ENCODE measurements at regions not wholly inside any gene's neighbourhood (a gene's known extent, or its start where the extent isn't known, plus 50 kb on each side); places are given as distances from the start of the nearest gene placed in this dataset.
"Not testable (repeated sequence)": the region's sequence is repeated elsewhere in the genome, so short reads cannot be mapped to it uniquely, and the experiment has no call there.

DNA sequence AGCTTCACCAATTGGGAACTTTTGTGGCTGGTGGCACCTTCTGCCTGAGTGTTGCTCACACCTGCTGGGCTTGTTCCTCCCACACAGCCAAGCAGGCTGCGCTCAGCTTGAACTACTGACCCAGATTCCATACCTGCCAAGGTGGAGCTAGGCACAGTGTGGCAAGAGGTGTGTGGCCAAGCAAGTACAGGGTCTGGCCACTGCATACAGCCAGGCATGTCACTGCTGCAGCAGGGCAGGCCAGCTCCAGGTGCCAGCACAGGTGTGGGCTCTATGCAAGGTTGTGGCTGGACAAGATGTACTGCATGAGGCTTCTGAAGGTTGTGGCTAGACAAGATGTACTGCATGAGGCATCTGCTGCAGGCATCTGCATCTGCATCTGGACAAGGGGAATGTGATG lies 1254.8 kb downstream of the AMY1C start:
- FAIRE-seq = no peak

DNA sequence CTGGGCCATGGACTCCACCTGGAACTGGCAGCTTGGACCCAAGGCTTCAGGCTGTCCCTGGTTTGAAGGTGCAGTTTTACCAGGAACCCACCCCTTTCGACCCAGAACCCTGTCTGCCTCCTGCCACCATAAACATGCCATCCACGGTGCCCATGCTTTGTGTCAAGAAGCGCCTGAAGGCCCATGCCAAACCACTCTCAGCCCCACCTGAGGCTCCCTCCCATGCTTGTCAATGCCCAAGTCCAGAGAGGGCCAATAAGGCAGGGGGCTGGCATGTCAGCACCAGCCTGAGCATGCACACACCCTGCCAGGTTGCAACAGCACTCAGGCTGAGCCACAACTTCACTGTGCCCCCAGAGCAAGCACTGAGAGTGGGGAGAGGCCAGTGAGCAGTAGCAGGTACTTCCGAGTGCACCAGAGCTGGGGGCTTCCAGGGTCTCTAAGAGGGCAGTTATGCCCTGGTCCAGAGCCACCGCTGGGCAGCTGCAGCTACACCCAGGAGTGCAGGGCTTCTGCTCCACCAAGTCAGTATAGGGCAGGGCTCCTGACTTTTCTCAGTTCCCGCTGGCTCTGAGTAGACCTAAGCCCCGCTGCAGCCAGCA lies 1256.0 kb downstream of the AMY1C start:
- FAIRE-seq = no peak

DNA sequence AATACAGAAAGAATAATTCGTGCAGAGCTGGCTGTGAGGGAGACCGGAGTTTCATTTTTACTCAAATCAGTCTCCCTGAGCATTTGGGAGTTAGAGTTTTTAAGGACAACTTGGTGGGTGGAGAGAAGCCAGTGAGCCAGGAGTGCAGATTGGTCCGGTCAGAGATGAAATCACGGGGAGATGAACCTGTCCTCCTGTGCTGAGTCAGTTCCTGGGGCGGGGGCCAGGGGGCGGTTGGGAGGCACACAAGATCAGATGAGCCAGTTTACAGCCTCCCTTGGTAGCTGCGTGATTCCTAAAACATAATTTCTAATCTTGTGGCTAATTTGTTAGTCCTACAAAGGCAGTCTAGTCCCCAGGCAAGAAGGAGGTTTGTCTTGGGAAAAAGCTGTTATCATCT lies 1267.9 kb downstream of the AMY1C start:
- no peak for FAIRE-seq

DNA sequence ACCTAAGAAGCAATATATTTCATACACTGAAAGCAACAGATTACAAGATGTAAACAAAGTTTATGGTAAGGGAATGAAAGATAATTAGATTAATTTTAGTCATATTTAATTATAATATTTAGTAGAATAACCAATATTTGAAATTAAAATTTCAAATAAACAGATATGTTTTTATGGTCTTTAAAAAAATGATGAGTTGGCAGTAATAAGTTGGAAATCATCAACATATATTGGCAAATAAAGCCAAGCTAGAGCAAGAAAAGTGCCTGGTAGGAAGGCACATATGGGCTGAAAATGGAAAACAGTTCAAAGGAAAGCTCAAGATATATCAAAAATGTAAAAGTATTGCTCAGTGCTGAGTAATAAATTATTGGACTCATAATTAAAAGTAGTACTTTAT lies 1274.0 kb downstream of the AMY1C start:
- FAIRE-seq = no peak

DNA sequence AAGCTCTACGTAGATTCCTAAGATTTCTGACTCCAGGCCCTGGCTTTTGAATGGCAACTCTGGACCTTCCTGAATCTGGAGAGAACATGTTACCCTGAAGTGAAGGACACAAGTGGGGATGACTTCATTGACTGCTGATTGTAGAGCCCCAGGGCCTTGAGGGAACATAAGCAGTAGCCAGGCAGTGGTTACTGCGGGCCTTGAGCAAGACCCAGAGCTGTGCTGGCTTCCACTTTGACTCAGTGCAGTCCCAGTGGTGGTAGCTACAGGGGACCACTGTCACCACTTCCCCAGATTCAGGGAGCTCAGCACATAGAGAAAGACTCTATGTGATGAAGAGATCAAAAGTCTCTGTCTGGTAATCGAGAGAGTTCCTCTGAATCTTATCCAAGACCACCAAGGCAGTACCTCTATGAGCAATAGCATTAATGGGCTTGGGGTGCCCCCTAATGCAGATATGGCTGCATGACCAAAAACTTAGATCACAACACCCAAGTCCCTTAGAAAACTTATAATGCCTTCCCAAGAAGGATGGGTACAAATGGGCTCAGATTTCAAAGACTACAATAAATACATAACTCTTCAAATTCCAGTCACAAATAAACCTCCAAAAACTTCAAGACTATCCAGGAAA lies 1278.3 kb downstream of the AMY1C start:
- FAIRE-seq = no peak

DNA sequence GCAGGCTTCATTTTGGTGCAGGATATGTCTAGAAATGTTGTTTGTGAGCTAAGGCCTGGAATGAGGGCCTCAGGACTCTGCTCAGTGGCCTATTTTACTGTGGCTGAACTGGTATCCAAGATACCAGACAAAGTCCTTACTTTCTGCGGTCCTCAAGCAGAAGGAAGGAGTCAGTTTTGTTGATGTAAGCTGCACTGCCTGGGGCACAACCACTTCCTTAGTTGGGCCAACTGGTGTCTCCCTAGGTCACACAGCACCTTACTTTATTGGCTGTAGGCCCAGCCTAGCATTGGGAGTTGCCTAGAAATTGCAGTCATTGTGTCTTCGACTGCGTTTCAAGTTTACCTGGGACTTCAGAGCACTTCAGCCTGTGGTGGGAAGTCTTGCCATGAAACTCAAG lies 1322.7 kb downstream of the AMY1C start:
- FAIRE-seq = no peak

DNA sequence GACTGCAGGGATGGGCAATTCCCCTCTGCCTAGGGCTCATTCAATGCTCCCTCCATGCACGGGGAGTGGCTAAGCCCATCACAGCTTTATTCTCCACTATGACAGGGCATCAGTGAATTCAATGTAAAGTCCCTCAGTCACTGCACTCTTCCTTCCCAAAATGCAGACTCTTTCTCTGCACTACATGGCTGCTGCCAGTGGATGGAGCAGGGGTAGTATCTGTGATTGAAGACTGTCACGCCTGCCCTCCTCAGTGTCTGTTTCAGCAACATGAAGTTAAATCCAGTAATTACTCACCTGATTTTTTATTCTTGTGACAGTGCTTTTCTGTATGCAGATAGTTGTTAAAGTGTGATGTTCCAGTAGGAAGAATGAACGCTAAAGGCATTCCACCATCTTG lies 1323.2 kb downstream of the AMY1C start:
- no peak for FAIRE-seq

DNA sequence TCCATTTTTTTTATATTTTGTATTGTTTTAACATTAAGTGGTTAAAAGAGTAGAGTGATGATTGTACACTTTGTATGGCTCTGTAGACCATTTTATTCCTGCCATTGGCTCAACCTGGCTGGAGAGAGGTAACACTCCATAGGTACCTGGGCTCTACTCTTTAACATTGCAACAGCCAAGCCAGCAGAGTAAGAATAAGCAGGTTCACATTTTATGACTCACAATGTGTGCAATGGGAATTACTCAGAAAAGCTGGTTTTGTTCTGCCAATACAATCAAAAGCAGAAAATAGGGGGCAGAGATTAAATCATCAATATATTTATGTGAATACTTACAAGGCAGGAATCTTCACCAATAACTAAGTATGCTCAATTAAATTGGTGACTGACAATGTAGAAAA lies 1324.0 kb downstream of the AMY1C start:
- FAIRE-seq = no peak

DNA sequence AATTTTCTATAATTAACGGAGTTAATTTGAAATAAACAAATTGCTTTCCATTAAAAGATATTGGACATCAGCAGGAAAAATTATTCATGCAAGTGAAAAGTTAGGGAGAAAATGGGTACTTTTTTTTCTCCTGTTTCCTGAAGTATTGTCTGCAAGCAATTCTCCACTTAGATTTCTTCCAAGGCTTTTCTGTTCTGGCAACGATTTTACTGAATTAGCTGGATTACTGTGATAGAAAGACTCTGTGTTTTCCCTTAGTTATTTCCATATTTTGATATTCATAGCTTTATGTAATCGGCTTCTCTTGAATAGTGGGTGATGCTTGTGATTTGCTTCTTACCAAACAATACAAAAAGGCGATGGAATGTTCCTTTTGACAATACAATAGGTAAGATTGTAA lies 1333.9 kb downstream of the AMY1C start:
- FAIRE-seq = no peak

DNA sequence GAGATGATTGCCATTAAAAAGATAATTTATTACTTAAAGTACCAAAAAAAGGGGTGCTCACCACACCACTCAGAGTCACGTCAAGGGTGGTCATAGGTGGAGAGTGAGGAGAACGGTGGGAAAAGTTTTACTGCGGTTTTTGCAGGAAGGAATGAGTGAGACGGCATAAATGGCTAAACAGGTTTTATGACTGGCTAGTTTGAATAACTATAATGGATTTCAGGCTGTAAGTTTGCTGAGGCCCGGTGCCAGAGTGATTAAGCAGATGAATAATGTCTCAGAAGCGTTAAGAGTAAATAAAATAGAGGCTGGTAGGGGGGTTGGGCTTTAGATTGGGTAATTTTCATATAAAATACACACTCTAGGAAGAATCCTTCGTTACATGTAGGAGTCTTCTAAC lies 1337.8 kb downstream of the AMY1C start:
- FAIRE-seq = no peak

DNA sequence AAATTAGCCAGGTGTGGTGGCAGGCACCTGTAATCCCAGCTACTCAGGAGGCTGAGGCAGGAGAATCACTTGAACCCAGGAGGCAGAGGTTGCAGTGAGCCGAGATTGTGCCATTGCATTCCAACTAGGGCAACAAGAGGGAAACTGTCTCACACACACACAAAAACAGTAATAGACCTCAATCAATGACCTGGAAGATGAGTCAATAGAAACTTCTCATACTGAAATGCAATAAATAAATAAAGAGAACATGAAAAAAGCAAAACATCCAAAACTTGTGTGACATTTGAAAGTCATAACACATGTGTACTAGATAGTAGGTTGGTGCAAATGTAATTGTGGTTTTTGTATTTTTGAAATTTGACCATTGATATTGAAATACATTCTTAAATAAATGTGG lies 1338.5 kb downstream of the AMY1C start:
- no peak for FAIRE-seq

DNA sequence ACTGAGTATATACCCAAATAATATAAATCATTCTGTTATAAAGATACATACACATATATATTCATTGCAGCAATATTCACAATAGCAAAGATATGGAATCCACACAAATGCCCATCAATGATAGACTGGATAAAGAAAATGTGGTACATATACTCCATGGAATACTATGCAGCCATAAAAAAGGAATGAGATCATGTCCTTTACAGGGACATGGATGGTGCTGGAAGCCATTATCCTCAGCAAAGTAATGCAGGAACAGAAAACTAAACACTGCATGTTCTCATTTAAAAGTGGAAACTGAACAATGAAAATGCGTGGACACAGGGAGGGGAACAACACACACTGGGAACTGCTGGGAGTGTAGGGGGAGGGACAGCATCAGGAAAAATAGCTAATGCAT lies 1344.2 kb downstream of the AMY1C start:
- FAIRE-seq = not testable (repeated sequence)

DNA sequence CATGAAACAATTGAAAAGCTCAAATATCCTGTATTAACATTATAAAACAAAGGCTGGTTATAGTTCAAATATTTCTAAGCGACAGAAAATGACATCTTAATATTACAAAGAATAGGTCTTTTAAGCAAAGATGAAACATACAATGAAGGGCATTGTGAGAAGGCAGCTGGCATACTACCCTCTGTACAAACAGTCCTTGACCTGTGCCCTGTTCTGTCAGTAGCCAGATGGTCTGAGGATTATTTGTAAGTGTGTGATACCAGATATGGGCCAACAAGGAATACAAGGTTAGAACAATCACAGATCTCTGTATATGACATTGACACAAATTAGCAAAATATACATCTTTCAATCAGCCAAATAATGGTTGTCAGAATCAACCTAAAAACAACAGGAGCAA lies 1350.4 kb downstream of the AMY1C start:
- no peak for FAIRE-seq

DNA sequence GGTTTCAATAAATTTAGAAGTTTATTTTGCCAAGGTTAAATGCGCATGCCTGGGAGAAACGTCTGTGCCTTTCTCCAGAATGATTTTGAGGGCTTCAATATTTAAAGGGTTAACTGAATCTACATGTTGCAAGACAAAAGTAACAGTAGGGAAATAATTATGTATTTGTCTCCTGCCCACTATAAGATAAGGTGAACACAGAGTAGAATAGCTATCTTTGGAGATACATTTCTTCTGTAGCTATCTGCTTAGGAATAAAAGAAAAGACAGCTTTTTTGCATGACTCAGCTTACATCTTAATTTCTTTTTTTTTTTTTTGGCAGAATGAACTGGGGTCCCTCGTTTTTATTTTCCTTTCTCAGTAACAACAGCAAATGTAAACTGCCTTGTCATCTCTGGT lies 1351.6 kb downstream of the AMY1C start:
- no peak for FAIRE-seq

DNA sequence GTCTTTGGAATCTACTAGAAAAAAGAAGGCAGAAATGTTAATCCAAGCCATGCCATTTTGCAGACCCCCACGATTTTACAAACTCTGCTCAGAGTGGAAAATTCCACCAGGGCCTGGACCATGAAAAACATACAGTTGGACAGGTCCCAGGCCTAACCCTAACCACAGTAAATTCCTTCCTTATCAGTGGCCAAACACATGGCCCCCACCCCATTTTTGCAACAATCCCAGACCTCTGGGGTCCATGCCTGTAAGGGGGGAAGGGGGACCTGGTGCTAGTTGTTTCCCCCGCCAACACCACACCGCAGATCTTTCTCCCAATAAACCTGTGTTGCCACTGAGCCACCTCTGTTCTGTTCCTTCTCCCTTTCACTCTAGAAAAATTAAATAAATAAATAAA lies 1352.7 kb downstream of the AMY1C start:
- FAIRE-seq = no peak

DNA sequence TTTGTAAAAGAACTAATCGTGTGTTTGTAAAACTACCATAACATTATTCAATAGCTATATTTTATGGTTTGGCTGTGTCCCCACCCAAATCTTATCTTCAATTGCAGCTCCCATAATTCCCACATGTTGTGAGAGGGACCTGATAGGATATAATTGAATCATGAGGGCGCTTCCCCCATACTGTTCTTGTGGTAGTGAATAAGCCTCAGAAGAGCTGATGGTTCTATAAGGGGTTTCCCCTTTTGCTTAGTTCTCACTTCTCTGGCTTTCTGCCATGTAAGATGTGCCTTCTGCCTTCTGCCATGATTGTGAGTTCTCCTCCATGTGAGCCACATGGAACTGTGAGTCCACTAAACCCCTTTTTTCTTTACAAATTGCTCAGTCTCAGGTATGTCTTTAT lies 1372.3 kb downstream of the AMY1C start:
- FAIRE-seq = no peak

DNA sequence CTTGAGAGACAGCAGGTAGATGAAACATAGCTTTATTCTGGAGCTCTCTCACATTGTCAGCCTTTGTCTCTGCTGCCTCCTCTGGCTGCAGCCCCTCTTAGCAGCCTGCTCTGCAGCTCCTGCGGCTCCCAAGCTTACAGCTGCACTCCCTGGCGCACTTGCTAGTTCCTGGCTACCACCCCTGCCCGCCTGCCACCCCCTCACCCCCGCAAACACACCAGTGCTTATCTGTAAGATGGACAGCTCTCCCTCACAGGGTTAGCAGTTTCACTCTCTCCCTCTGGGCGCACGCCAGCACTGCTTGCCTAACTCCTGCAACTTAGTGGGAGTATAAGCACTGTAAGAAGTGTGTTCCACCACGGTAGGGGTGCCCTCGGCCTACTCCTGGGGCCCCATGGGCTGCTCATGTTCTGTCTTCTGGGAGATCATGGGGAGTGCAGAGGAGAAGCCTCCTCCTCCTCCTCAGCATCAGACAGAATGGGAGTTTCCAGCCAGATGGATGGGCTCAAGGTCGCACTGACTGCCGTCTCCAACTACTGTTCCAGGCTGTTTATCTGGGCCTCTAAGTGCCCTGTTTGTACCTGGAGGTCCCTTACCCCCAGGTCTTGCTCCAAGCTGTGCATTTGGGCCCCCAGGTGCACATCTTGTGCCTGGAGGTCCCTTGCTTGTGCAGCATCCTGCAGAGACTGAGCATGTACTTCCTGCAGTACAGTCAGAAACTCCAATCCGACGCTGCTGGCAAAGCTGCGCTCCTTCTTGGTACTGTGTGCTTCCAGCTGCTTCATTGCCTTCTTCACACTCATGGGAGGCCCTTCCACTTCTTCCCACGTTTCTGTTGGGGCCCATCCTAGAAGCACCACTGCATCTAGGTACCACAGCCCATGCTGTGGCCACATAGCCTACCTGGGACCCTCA lies 1388.1 kb downstream of the AMY1C start:
- FAIRE-seq = no peak

DNA sequence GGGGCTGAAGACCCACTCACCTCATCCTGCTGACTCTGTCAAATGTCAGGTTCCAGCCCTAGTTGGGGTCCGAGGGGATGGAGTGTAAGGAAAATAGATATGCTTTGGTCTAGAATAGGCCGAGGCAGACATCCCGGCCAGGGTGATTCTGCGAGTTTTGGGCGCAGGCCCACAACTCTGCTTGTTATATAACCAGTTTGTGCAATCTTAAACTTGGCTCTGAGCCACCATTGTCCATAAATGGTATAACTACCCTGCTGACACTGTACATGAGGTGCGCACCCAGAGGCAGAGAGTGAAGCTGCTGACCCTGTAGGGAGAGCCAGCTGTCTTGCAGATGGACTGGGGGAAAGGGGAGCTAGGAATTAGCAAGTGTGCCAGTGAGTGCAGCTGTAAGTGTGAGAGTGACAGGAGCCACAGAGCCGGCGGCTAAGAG lies 1388.8 kb downstream of the AMY1C start:
- FAIRE-seq = no peak

DNA sequence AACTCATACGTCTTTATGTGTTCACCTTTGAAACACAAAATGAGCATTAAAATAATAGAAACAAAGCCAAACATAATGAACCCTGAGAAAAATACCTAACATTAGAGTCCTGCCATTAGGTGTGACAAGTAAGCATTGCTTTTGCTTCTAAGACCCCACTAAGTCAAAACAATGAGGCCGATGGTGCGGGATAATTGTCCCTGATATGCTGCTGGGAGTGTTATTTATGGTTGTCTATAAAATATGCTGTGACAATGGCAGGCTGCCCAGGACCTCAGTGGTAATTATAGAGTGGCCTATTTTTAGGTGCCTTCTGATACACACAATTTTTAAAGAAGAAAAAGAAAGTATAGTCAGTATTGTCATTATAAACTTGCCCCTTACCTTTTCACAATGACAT lies 1423.1 kb downstream of the AMY1C start:
- no peak for FAIRE-seq

DNA sequence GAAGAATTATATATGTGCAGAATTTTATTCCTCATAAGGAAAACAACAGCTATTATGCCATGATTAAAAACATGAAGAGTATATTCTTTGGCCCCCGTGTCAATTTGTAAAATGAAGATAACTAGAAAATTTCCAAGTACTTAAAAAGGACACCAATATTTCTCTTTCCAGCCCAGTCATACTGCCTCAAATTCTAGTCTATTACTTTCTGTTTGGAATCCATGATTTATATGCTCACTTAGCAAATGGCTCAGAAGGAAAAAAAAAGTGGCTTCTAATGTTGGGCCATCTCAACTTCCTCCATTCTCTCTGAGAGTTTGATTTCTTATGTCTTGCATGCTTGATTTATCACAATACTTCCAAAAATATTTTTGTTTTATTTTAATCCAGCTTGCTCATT lies 1431.1 kb downstream of the AMY1C start:
- FAIRE-seq = no peak

DNA sequence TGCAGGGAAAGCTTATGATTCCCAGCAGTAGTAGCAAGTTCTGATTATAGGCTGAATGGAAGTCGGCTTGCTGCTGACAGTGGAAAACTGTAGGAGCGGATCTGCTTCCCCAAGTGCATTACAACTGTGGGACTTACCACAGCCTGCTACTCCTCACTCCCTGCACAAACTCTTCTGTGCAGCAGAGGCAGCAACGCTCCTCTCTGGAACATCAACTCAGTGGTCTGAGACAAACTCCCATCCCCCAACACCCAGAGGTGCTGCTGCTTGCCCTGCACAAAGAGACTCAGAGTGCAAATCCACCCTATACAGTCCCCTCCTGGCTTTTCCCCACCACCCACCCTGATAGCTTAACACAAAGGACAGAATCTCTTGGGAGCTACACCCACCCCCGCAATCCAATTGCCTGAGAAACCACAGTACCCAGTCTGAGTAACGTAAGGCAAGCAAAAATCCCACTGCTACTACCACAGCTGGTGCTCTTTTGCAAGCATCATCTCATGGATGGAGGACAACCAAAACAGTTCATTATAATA lies 1455.2 kb downstream of the AMY1C start:
- FAIRE-seq = no peak

DNA sequence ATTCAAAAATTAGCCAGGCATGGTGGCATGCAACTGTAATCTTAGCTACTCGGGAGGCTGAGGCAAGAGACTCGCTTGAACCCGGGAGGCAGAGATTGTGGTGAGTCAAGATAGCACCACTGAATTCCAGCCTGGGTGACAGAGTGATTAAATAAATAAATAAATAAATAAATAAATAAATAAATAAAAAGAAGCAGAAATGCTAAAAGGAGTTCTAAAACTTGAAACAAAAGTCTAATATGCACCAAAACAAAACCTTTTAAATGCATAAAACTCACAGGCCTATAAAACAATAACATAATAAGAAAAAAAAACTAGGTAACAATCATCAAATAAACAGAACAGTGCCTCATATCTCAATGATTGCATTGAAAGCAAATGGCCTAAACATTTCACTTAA lies 1458.9 kb downstream of the AMY1C start:
- FAIRE-seq = no peak

DNA sequence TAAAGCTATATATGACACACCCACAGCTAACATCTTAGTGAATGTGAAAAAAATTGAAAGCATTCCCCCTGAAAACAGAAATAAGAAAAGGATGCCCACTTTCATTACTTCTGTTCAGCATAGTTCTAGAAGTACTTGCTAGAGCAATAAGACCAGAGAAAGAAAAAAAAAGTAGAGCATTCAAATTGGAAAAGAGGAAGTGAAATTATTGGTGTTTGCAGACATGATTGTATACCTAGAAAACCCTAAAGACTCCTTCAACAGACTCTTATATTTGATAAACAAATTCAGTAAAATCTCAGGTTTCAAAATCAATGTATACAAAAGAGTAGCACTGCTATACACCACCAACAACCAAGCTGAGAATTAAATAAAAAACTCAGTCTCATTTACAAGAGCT lies 1461.0 kb downstream of the AMY1C start:
- no peak for FAIRE-seq

DNA sequence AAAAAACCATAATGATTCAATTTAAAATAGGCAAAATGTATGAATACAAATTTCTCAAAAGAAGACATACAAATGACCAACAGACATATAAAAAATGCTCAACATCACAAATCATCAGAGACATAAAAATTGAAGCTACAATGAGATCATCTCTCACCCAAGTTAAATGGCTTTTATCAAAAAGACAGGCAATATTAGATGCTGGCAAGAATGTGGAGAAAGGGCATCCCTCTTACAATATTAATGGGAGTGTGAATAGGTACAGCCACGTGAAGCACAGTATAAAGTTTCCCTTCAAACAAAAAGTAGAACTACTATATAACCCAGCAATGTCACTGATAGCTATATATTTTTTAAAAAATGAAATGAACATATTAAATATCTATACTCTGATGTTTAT lies 1481.7 kb downstream of the AMY1C start:
- FAIRE-seq = no peak
